ENCODE measurements at regions not wholly inside any gene's neighbourhood (a gene's known extent, or its start where the extent isn't known, plus 50 kb on each side); places are given as distances from the start of the nearest gene placed in this dataset.

DNA sequence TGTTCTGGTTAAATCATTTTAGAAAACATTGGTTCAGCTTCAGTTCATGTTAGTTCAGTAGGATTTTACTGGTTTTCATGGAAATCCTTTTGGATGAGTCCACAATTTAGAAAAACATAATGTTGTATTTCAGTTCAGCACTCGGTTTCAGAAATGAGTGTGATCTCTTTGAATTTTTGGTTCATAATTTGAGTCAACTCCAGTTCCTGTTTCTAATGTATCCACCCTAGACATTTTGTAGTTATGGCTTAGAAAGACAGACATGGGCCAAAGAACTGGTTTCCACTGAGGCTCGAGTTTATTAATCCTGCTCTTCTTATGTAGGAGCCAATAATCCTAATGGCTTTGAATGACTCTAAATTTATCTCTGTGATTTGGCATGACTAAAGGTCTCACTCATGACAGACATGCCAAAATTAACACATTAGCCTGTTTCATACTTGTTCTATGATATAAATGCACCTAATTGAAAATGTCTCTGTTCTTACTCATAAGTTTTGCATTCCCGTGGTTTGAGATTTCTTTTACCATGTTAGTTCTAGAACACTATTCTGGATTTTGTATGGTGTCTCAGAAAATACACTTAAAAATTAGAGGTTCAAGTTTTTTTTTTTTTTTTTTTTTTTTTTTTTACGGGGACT is 82.3 kb upstream of the SPRED2 start:
- Histone ChIP-seq H3K27ac (ENCODE audit: insufficient read depth, low read length) (no peak overlapping the region), H4K20me1 (ENCODE audit: insufficient read depth, low read length) (no peaks in the 10 kb centered on the region), H3K4me2 (ENCODE audit: low read depth, low read length) (no peak overlapping the region), H3K79me1 (ENCODE audit: low read depth in 1 of 2, low read length in 2 of 2) (no peaks in the 10 kb centered on the region), H3K4ac (ENCODE audit: low read depth, low read length) (no peak overlapping the region), H2BK20ac (ENCODE audit: low read depth, low read length) (no peak overlapping the region), H3K9me1 (ENCODE audit: insufficient read depth, low read length) (no peaks in the 10 kb centered on the region), H3K4me3 (ENCODE audit: insufficient read depth, low read depth, low read length) (no peak overlapping the region), H4K5ac (ENCODE audit: low read depth, low read length) (no peak overlapping the region), H2BK5ac (ENCODE audit: low read depth, low read length, poor library complexity, severe bottlenecking) (no peak overlapping the region), H3K56ac (ENCODE audit: extremely low read depth, insufficient read depth, low read length) (no peak overlapping the region), H2AFZ (replicated peaks; ENCODE audit: low read length, poor library complexity) (no peak overlapping the region), H2BK120ac (ENCODE audit: low read depth, low read length) (no peak overlapping the region), H2AK9ac (replicated peaks; ENCODE audit: low read depth, low read length, poor library complexity) (no peak overlapping the region), H3K14ac (replicated peaks; ENCODE audit: low read depth, low read length) (no peak overlapping the region), H3K9me3 (ENCODE audit: control insufficient read depth, insufficient read depth, low read length) (no peaks in the 10 kb centered on the region), H4K91ac (ENCODE audit: insufficient read depth, low read depth, low read length) (no peak overlapping the region), H3K18ac (ENCODE audit: low read depth, low read length) (no peak overlapping the region), H3K36me3 (ENCODE audit: control insufficient read depth, insufficient read depth, low read length) (no peaks in the 10 kb centered on the region), H3K4me1 (ENCODE audit: control insufficient read depth, insufficient read depth, low read length) (no peaks in the 10 kb centered on the region), H2BK15ac (ENCODE audit: low read depth, low read length) (no peak overlapping the region), H3K23ac (ENCODE audit: low read depth, low read length) (no peak overlapping the region), H3K27me3 (ENCODE audit: control insufficient read depth, insufficient read depth, low read length) (no peaks in the 10 kb centered on the region), H2AK5ac (ENCODE audit: low read depth, low read length) (no peak overlapping the region), H4K8ac (ENCODE audit: low read depth in 2 of 2, low read length in 2 of 2) (no peak overlapping the region), H3K9ac (ENCODE audit: low read depth, low read length) (no peak overlapping the region)
- intact Hi-C loops (cut with micrococcal nuclease): no loop called here
- TF ChIP-seq MXI1 (IDR thresholded peaks at IDR 0.05; ENCODE audit: borderline replicate concordance, low read depth, low read length): no peak
- TF ChIP-seq RFX5 (IDR thresholded peaks at IDR 0.05; ENCODE audit: low read depth, low read length): no peak
- no peak for TF ChIP-seq CEBPB (IDR thresholded peaks at IDR 0.05; ENCODE audit: low read depth, low read length)
- TF ChIP-seq CHD1 (IDR thresholded peaks at IDR 0.05; ENCODE audit: low read depth, low read length): no peak
- TF ChIP-seq MAZ (IDR thresholded peaks at IDR 0.05; ENCODE audit: borderline replicate concordance, low read depth, low read length): no peak
- TF ChIP-seq MAFK (IDR thresholded peaks at IDR 0.05; ENCODE audit: low read depth, low read length): no peak
- TF ChIP-seq, protein P1, sequence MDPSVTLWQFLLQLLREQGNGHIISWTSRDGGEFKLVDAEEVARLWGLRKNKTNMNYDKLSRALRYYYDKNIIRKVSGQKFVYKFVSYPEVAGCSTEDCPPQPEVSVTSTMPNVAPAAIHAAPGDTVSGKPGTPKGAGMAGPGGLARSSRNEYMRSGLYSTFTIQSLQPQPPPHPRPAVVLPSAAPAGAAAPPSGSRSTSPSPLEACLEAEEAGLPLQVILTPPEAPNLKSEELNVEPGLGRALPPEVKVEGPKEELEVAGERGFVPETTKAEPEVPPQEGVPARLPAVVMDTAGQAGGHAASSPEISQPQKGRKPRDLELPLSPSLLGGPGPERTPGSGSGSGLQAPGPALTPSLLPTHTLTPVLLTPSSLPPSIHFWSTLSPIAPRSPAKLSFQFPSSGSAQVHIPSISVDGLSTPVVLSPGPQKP (IDR thresholded peaks at IDR 0.05; ENCODE audit: borderline replicate concordance, low read depth, low read length): no peak
- TF ChIP-seq, protein P2, sequence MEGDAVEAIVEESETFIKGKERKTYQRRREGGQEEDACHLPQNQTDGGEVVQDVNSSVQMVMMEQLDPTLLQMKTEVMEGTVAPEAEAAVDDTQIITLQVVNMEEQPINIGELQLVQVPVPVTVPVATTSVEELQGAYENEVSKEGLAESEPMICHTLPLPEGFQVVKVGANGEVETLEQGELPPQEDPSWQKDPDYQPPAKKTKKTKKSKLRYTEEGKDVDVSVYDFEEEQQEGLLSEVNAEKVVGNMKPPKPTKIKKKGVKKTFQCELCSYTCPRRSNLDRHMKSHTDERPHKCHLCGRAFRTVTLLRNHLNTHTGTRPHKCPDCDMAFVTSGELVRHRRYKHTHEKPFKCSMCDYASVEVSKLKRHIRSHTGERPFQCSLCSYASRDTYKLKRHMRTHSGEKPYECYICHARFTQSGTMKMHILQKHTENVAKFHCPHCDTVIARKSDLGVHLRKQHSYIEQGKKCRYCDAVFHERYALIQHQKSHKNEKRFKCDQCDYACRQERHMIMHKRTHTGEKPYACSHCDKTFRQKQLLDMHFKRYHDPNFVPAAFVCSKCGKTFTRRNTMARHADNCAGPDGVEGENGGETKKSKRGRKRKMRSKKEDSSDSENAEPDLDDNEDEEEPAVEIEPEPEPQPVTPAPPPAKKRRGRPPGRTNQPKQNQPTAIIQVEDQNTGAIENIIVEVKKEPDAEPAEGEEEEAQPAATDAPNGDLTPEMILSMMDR (conservative IDR thresholded peaks at IDR 0.05; ENCODE audit: low read depth, low read length): no peak
- TF ChIP-seq, protein P3, sequence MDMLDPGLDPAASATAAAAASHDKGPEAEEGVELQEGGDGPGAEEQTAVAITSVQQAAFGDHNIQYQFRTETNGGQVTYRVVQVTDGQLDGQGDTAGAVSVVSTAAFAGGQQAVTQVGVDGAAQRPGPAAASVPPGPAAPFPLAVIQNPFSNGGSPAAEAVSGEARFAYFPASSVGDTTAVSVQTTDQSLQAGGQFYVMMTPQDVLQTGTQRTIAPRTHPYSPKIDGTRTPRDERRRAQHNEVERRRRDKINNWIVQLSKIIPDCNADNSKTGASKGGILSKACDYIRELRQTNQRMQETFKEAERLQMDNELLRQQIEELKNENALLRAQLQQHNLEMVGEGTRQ (IDR thresholded peaks at IDR 0.05; ENCODE audit: low read depth, low read length): no peak
- TF ChIP-seq RCOR1 (IDR thresholded peaks at IDR 0.05; ENCODE audit: insufficient replicate concordance, low read length): no peak
- no peak for TF ChIP-seq FOS (IDR thresholded peaks at IDR 0.05; ENCODE audit: low read depth, low read length)
- dilution Hi-C loops (cut with HindIII; ENCODE audit: low sequenced_read_pairs, unreplicated experiment): no loop called here
- DNase-seq (peak; percentile 22), ATAC-seq (ENCODE audit: low read depth) (no peak)
- POLR2A ChIA-PET (ENCODE audit: unreplicated experiment): no interaction called here
- in situ Hi-C loops (cut with MboI; ENCODE audit: low sequenced_read_pairs): no loop called here
- CTCF ChIA-PET: no interaction called here
- no TSS peak for BruUV-seq (replicated peaks)
- WGBS, 2 experiments (ENCODE audit: extremely low coverage in 2 of 2, insufficient read length in 1 of 2): no CpG with 5 or more reads among the region's 4 CpGs

Data from IMR-90 (cell line).